Fibroblast of gingiva (primary cell): ENCODE measurements at regions not wholly inside any gene's neighbourhood (a gene's known extent, or its start where the extent isn't known, plus 50 kb on each side); places are given as distances from the start of the nearest gene placed in this dataset.

ENCODE experiments used
- DNase-seq: peaks from one replicate; pipeline ENCODE4 v3.0.0-alpha.2; 2011; ENCODE audit warnings: low read depth

GRCh38 chr6:169946971-169947370 is 195.5 kb downstream of the ERMARD start:
- DNase-seq: no peak

GRCh38 chr6:169945117-169945516 is 193.7 kb downstream of the ERMARD start:
- no peak for DNase-seq

GRCh38 chr6:169944415-169944814 is 193.0 kb downstream of the ERMARD start:
- peak; percentile 13 for DNase-seq

GRCh38 chr6:169944061-169944337 is 192.6 kb downstream of the ERMARD start:
- DNase-seq: no peak

- DNase-seq: no peak
These were observed 192.0 kb downstream of the ERMARD start for GRCh38 chr6:169943241-169944060.

- no peak for DNase-seq
These were observed 190.8 kb downstream of the ERMARD start for GRCh38 chr6:169942173-169942572.

- no peak for DNase-seq
These were observed 189.3 kb downstream of the ERMARD start for GRCh38 chr6:169940481-169941271.

GRCh38 chr6:169939554-169940164 is 188.2 kb downstream of the ERMARD start:
- no peak for DNase-seq

- DNase-seq: no peak
These were observed 187.3 kb downstream of the ERMARD start for GRCh38 chr6:169938731-169939130.

GRCh38 chr6:169938262-169938701 is 186.9 kb downstream of the ERMARD start:
- DNase-seq: no peak

- no peak for DNase-seq
These were observed 186.2 kb downstream of the ERMARD start for GRCh38 chr6:169937389-169938261.

- DNase-seq: no peak
These were observed 185.0 kb downstream of the ERMARD start for GRCh38 chr6:169936355-169936975.

- DNase-seq: no peak
These were observed 184.4 kb downstream of the ERMARD start for GRCh38 chr6:169935861-169936260.

GRCh38 chr6:169935348-169935718 is 183.9 kb downstream of the ERMARD start:
- no peak for DNase-seq

- no peak for DNase-seq
These were observed 183.4 kb downstream of the ERMARD start for GRCh38 chr6:169934699-169935347.

- DNase-seq: peak; percentile 81
These were observed 182.6 kb downstream of the ERMARD start for GRCh38 chr6:169933839-169934698.

GRCh38 chr6:169933251-169933821 is 181.9 kb downstream of the ERMARD start:
- DNase-seq: no peak

GRCh38 chr6:169932491-169932890 is 181.1 kb downstream of the ERMARD start:
- no peak for DNase-seq

- DNase-seq: no peak
These were observed 179.8 kb downstream of the ERMARD start for GRCh38 chr6:169931261-169931660.

- DNase-seq: no peak
These were observed 179.4 kb downstream of the ERMARD start for GRCh38 chr6:169930799-169931198.
